NCI-H2227 (cell line): ENCODE measurements at regions not wholly inside any gene's neighbourhood (a gene's known extent, or its start where the extent isn't known, plus 50 kb on each side); places are given as distances from the start of the nearest gene placed in this dataset.

ENCODE experiments used
- DNase-seq: peaks from one replicate; lab custom pipeline; 2025; ENCODE audit not compliant: unreplicated experiment; lab: John Stamatoyannopoulos, UW

- no peak for DNase-seq
Measured at GRCh38 chr4:35900286-35901243, 343.7 kb downstream of the ARAP2 start.

DNA sequence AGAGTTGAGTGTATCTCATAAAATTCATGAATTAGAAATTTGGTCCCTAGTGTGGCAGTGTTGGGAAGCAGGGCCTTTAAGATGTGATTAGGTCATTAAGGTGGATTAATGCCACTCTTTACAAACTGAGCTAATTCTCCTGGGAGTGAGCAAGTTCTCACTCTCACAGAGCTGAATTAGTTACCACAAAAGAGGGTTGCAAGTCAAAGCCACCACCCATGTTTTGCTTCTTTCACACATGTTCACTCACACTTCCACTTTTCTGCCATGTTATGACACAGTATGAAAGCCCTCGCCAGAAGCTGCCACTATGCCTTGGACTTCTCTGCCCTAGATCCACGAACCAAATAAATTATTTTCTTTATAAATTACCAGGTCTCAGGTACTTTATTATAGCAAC lies 332.1 kb downstream of the ARAP2 start:
- DNase-seq: no peak

GRCh38 chr4:35918491-35918977 lies 325.8 kb downstream of the ARAP2 start:
- DNase-seq: no peak

DNA sequence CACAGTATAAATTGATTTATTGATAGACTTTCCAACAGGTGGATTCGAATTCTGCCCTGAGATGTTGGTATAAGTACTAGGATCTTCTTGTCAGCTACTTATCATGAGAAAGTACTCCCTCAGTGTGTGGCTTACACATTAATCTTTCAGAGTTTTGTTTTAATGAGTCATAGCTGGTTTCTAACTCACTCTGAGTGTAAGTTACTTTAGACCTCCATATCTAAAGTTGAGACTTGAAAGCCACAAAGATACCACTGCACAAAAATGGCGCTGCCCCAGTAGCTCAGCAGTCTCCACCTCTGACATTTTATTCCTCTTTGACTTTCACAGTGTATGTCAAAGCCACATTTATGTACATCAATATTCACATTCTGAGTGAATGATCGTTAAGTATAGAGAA lies 318.5 kb downstream of the ARAP2 start:
- DNase-seq: no peak

GRCh38 chr4:35926788-35927187 lies 317.5 kb downstream of the ARAP2 start:
- no peak for DNase-seq

- no peak for DNase-seq
Measured at GRCh38 chr4:35933901-35934300, 310.4 kb downstream of the ARAP2 start.

DNA sequence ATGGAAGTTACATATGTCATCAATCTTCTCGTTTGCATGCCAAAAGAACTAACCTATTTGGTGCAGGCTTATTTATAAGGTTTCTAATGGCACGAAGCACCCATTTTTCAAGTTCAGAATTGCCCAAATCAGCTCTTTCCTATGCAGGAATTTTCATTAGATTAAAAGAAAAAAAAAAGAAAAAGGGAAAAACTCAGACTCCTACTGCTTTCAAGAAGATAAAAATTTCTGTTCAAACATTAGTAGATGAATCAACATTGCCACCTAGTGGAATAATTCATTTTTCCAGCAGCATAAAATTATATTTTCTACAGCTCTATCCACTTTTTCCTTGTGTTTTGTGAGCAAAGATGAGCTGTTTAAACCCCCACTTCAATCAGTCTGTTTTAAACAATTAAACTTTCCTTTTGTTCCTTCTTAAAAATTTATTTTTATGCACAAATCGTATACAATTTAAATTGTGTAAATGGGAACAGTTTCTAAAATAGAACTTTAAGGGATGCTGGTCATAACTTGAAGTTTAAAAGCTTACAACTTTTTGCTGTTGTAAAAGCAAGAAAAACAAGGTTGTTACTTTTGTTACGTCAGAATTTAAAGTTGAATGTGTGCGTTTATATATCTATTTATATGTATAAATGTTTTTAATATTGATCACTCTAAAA lies 309.9 kb downstream of the ARAP2 start:
- DNase-seq: no peak

GRCh38 chr4:35938936-35939335 lies 305.4 kb downstream of the ARAP2 start:
- no peak for DNase-seq

- no peak for DNase-seq
Measured at GRCh38 chr4:35939751-35940150, 304.6 kb downstream of the ARAP2 start.

DNA sequence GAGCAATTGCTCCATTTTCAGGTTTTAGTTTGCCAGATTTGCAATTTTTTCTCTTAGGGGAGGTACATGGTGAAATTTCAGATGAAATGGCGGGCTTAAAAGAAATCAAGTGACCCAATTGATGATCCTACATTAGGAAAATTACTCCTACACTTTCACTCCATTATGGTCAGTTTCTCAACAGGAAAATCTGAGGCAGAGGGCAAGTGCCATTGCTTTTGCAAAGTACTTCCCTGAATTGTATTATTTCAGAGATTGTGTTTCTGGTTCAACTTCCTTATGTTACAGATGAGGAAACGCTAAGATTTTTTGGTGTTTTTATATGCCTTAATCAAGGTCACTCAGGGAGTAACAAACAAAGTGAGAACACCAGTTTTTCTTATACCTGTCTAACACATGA lies 302.2 kb downstream of the ARAP2 start:
- DNase-seq: no peak

DNA sequence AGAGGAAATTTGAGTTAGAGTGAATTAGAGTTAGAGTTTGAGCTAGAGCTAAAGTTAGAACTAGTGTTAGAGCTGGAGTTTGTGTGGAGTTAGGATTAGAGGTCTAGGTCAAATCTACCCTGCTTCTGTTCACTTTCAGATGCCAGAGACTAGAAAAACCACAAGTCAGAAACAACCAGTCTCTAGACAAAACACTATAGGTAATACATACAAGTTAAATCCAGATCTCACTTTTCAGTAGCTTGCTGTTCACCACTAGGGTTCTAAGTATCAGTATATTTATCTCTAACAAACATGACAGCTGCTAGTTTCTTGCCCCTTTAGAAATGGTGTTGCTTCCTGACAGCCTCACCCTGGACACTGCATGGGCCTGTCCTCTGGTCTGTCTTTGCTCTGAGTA lies 300.7 kb downstream of the ARAP2 start:
- no peak for DNase-seq

DNA sequence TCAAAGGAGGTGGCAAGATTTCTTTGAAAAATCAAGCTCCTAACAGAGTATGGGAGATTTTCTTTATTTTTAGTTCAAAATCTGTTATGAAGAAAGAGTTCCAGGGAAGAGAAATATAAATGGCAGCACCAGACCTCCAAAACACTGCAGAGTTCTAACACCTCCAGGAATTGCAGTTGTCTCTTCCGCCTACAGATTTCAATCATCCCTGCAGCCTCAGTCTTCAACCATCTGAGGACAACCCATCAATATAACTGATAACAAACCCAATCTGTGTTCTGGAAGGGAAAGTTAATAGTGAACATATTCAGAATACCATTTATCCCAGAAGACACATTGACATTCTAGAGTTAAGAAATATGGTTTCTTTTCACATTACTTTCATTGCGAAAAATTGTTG lies 296.1 kb downstream of the ARAP2 start:
- DNase-seq: no peak

DNA sequence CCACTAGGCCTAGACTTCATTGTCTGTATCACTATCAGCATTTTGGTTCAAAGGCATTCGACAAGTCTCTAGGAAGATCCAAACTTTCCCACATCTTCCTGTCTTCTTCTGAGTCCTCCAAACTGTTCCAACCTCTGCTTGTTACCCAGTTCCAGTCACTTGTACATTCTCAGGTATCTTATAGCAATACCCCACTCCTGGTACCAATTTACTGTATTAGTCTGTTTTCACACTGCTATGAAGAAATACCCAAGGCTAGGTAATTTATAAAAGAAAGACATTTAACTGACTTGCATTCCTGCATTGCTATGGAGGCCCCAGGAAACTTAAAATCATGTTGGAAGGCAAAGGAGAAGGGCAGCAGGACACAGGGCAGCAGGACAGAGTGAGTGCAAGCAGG lies 293.9 kb downstream of the ARAP2 start:
- no peak for DNase-seq

DNA sequence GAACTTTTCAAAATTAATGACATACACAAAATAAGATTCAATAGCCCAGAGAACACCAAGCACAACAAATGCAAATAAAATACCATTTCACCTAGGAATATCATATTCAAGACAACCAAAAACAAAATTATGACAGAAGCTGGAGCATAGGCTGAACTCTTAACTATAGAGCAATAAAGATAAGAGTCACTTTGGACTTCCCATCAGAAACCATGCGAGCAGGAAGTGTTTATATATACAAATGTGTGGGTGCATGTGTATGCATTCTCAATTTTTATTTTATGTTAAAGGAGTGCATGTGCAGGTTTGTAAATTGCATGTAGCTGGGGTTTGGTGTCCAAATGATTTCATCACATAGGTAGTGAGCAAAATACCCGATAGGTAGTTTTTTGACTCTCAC lies 291.6 kb downstream of the ARAP2 start:
- DNase-seq: no peak

DNA sequence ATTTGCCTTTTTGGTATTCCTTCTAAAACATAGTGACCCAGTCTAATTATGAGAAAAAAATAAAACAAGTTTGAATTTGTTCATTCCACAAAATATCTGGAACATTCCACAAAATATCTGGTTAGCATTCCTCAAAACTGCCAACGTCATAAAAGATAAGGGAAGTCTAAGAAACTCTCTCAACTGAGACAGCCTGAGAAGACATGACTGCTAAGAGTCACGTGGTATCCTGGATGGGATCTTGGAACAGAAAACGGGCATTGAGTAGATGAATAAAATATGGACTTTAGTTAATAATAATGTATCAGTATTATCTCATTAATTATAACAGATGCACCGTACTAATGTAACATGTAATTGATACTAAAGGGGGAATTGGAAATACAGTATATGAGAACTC lies 280.9 kb downstream of the ARAP2 start:
- no peak for DNase-seq

DNA sequence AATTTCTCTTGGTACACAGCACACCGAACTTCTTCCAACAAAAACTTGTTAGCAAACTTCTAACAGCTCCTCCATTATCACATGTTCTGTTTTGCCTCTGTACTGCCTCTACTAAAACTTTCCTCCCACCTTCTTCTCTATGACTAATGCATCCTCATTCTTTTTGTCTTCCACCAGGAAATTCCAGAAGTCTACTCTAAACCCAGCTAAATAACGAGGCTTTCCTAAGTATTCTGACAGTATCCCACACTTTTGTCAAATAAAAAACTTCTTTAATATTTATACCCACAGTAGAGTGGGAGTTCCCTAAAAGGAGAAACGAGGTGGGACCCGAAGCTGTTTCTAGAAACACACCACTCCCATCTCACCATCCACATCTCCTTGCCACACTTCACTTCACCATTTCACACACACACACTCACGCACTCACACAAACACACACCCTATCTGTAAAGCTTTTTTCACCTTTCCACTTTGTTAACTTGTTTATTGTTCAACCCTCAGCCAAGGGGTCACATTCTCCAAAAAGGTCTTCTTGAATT lies 280.3 kb downstream of the ARAP2 start:
- DNase-seq: no peak

- no peak for DNase-seq
Measured at GRCh38 chr4:35965300-35965699, 279.0 kb downstream of the ARAP2 start.

DNA sequence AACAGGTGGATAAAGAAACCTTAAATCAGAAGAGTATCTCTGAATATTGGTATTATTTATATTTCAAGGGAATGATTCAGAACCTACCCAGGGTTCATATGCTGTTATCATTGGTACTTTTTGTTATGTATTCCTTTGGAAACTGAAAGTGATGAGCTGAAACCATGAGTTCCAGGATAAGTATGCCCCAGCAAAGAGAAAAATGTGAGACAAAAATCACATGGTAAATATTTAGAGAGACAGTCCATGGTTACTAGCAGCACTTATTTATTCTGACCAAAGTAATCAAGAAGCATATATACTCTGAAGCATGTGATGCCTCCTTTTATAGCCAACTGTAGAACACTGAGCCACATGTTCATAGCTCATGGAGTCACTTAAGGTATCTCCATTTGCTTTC lies 277.7 kb downstream of the ARAP2 start:
- no peak for DNase-seq

- DNase-seq: no peak
Measured at GRCh38 chr4:35970366-35970960, 273.9 kb downstream of the ARAP2 start.

GRCh38 chr4:35972814-35973213 lies 271.5 kb downstream of the ARAP2 start:
- no peak for DNase-seq

DNA sequence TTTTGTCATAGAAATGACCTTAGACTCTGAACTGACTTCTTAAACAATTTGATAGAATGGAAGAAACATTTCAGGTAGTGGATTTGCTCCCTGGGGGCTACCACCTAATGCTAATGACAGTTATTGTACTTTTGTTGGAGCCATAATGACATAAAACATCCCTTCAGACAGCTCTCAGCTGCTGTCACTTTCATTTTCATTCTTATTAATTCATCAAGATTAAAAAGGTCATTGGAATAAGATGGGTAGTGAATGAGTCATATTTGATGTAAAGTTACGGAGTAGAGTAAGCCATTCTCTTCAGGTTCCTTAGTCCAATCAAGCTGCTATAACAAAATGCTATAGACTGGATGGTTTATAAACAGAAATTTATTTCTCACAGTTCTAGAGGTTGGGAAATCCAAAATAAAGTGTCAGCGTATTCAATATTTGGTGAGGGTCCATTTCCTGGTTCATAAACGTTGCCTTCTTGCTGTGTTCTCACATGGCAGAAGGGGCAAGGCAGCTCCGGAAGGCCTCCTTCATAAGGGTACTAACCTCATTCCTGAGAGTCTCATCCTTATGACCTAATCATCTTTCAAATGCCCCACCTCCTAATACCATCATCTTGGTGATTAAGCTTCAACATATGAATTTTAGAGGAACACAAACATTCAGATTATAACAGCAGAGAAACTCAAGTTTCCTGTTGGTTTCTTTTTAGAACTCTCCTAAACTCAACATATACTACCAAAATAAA lies 268.5 kb downstream of the ARAP2 start:
- no peak for DNase-seq
